ENCODE measurements at regions not wholly inside any gene's neighbourhood (a gene's known extent, or its start where the extent isn't known, plus 50 kb on each side); places are given as distances from the start of the nearest gene placed in this dataset.

DNA sequence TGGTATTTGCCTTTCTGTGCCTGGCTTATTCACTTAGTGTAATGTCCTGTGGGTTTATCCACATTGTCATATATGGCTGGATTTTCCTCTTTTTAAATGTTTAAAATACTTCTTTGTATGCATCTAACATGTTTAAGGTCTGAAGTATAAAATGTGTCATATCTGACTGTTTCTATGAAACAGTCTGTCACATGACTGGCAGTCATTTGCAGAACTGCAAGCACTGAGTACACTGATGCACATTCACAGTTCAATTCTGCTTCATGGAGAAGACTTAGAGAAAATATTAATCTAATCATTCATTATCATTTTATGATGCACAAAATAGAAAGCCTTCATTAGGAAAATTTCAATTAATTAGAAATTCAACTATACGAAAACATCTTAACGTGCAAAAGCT, 119.7 kb upstream of the PRSS58 start:
- TF ChIP-seq, protein P1, sequence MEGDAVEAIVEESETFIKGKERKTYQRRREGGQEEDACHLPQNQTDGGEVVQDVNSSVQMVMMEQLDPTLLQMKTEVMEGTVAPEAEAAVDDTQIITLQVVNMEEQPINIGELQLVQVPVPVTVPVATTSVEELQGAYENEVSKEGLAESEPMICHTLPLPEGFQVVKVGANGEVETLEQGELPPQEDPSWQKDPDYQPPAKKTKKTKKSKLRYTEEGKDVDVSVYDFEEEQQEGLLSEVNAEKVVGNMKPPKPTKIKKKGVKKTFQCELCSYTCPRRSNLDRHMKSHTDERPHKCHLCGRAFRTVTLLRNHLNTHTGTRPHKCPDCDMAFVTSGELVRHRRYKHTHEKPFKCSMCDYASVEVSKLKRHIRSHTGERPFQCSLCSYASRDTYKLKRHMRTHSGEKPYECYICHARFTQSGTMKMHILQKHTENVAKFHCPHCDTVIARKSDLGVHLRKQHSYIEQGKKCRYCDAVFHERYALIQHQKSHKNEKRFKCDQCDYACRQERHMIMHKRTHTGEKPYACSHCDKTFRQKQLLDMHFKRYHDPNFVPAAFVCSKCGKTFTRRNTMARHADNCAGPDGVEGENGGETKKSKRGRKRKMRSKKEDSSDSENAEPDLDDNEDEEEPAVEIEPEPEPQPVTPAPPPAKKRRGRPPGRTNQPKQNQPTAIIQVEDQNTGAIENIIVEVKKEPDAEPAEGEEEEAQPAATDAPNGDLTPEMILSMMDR (IDR thresholded peaks at IDR 0.05): no peak
- TF ChIP-seq POLR2A (IDR thresholded peaks at IDR 0.05): no peak
